ENCODE measurements at regions not wholly inside any gene's neighbourhood (a gene's known extent, or its start where the extent isn't known, plus 50 kb on each side); places are given as distances from the start of the nearest gene placed in this dataset.

DNA sequence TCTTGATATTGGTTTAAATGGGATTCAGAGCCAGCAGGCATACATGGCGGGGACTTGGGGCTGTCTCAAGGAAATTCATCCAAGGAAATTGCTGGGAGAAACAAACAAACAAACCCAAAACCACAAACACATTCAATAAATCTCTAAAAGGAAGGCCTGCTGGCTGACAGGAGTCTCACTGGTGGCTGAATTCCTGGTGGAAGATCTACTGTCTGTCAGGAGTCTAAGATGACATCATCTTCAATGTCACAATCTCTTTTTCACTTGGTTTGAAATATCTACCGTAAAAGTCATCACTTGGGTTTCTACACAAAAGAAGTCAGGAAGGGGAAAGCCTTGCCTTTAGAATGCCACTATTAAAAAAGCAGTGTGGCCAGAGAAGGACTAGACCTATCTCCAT, 87.9 kb downstream of the KLF5 start:
- no peak for TF ChIP-seq POLR2AphosphoS5 (IDR thresholded peaks at IDR 0.05; ENCODE audit: low read depth, low read length)
- no peak for TF ChIP-seq SIN3A (IDR thresholded peaks at IDR 0.05; ENCODE audit: borderline replicate concordance, insufficient read depth, low read length)

Data from PFSK-1 (cell line).